IMR-90 (cell line): ENCODE measurements at regions not wholly inside any gene's neighbourhood (a gene's known extent, or its start where the extent isn't known, plus 50 kb on each side); places are given as distances from the start of the nearest gene placed in this dataset.

ENCODE experiments used
- BHLHE40 ChIP-seq: fragments of 150-350 bp; IDR thresholded peaks from 2 replicates; pipeline ENCODE4 v1.6.1; 2016; ENCODE audit warnings: mild to moderate bottlenecking, low read depth, low read length
- CEBPB ChIP-seq: IDR thresholded peaks from 2 replicates; pipeline ENCODE4 v1.6.1; 2012; ENCODE audit warnings: low read depth, low read length, improper control_type of control experiment
- CHD1 ChIP-seq: IDR thresholded peaks from 2 replicates; pipeline ENCODE4 v1.6.1; 2012; ENCODE audit warnings: low read depth, low read length, improper control_type of control experiment
- MAFK ChIP-seq: IDR thresholded peaks from 2 replicates; pipeline ENCODE4 v1.6.1; 2012; ENCODE audit warnings: low read depth, low read length, improper control_type of control experiment
- MAZ ChIP-seq: IDR thresholded peaks from 2 replicates; pipeline ENCODE4 v1.6.1; 2012; ENCODE audit warnings: low read depth, mild to moderate bottlenecking, low read length, improper control_type of control experiment, moderate library complexity, borderline replicate concordance
- MXI1 ChIP-seq: IDR thresholded peaks from 2 replicates; pipeline ENCODE4 v1.6.1; 2012; ENCODE audit warnings: low read depth, mild to moderate bottlenecking, low read length, moderate library complexity, borderline replicate concordance
- POLR2A ChIP-seq: IDR thresholded peaks from 2 replicates; pipeline ENCODE4 v1.6.1; 2012; ENCODE audit warnings: mild to moderate bottlenecking, low read depth, low read length
- RAD21 ChIP-seq: IDR thresholded peaks from 2 replicates; pipeline ENCODE4 v1.6.1; 2012; ENCODE audit warnings: low read length, improper control_type of control experiment
- RCOR1 ChIP-seq: IDR thresholded peaks from 2 replicates; pipeline ENCODE4 v1.6.1; 2012; ENCODE audit warnings: mild to moderate bottlenecking, low read length, improper control_type of control experiment; ENCODE audit not compliant: insufficient replicate concordance
- RFX5 ChIP-seq: IDR thresholded peaks from 2 replicates; pipeline ENCODE4 v1.8.0; 2012; ENCODE audit warnings: low read depth, mild to moderate bottlenecking, low read length, moderate library complexity
- SMC3 ChIP-seq: fragments of 150-350 bp; IDR thresholded peaks from 2 replicates; pipeline ENCODE4 v1.6.1; 2016; ENCODE audit warnings: low read depth, mild to moderate bottlenecking, antibody characterized with exemption, low read length, moderate library complexity
- USF2 ChIP-seq: fragments of 150-350 bp; IDR thresholded peaks from 2 replicates; pipeline ENCODE4 v1.6.1; 2017; ENCODE audit warnings: mild to moderate bottlenecking, antibody characterized with exemption, low read length, low read depth
- TF ChIP-seq, protein P1 (sequence below): conservative IDR thresholded peaks from 2 replicates; pipeline ENCODE4 v1.5.1; 2012; ENCODE audit warnings: mild to moderate bottlenecking, low read depth, low read length, improper control_type of control experiment

- TF ChIP-seq, protein P1, sequence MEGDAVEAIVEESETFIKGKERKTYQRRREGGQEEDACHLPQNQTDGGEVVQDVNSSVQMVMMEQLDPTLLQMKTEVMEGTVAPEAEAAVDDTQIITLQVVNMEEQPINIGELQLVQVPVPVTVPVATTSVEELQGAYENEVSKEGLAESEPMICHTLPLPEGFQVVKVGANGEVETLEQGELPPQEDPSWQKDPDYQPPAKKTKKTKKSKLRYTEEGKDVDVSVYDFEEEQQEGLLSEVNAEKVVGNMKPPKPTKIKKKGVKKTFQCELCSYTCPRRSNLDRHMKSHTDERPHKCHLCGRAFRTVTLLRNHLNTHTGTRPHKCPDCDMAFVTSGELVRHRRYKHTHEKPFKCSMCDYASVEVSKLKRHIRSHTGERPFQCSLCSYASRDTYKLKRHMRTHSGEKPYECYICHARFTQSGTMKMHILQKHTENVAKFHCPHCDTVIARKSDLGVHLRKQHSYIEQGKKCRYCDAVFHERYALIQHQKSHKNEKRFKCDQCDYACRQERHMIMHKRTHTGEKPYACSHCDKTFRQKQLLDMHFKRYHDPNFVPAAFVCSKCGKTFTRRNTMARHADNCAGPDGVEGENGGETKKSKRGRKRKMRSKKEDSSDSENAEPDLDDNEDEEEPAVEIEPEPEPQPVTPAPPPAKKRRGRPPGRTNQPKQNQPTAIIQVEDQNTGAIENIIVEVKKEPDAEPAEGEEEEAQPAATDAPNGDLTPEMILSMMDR, result no peak
- TF ChIP-seq USF2 (no peak), BHLHE40 (no peak), SMC3 (no peak), CHD1 (no peak), MXI1 (no peak), POLR2A (no peak), RFX5 (no peak), RAD21 (no peak), CEBPB (no peak), MAFK (no peak), RCOR1 (no peak), MAZ (no peak)
Observed at GRCh38 chr5:79851391-79851863, 139.6 kb downstream of the MTX3 start.
